ENCODE measurements at regions not wholly inside any gene's neighbourhood (a gene's known extent, or its start where the extent isn't known, plus 50 kb on each side); places are given as distances from the start of the nearest gene placed in this dataset.

- no peak for DNase-seq (ENCODE audit: extremely low spot score, unreplicated experiment)
- Mint-ChIP-seq H3K4me1 (ENCODE audit: unreplicated experiment) (no peaks in the 10 kb centered on the region), H3K9me3 (peaks cover 4% of the 10 kb centered on the region)
These were observed 103.8 kb downstream of the IER5 start for GRCh38 chr1:181192316-181192715.

GRCh38 chr1:181202986-181203555 lies 114.6 kb downstream of the IER5 start:
- TF ChIP-seq, protein P1, sequence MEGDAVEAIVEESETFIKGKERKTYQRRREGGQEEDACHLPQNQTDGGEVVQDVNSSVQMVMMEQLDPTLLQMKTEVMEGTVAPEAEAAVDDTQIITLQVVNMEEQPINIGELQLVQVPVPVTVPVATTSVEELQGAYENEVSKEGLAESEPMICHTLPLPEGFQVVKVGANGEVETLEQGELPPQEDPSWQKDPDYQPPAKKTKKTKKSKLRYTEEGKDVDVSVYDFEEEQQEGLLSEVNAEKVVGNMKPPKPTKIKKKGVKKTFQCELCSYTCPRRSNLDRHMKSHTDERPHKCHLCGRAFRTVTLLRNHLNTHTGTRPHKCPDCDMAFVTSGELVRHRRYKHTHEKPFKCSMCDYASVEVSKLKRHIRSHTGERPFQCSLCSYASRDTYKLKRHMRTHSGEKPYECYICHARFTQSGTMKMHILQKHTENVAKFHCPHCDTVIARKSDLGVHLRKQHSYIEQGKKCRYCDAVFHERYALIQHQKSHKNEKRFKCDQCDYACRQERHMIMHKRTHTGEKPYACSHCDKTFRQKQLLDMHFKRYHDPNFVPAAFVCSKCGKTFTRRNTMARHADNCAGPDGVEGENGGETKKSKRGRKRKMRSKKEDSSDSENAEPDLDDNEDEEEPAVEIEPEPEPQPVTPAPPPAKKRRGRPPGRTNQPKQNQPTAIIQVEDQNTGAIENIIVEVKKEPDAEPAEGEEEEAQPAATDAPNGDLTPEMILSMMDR (conservative IDR thresholded peaks at IDR 0.05) = no peak
- no peaks in the 10 kb centered on the region for H3K36me3 Mint-ChIP-seq
- no peak overlapping the region for H3K4me3 Mint-ChIP-seq
- H3K27me3 Mint-ChIP-seq = peaks cover 22% of the 10 kb centered on the region
- no peaks in the 10 kb centered on the region for H3K9me3 Mint-ChIP-seq
- no peak overlapping the region for H3K27ac Mint-ChIP-seq
- DNase-seq (ENCODE audit: extremely low spot score, unreplicated experiment) = peak; percentile 43
- H3K4me1 Mint-ChIP-seq (ENCODE audit: unreplicated experiment) = no peaks in the 10 kb centered on the region

More at GRCh38 chr1:181192316-181192715, 103.8 kb downstream of the IER5 start:
- Mint-ChIP-seq H3K36me3 (no peaks in the 10 kb centered on the region), H3K27ac (no peak overlapping the region), H3K27me3 (peaks cover 32% of the 10 kb centered on the region), H3K4me3 (no peak overlapping the region)
- TF ChIP-seq, protein P1 (conservative IDR thresholded peaks at IDR 0.05) = no peak

GRCh38 chr1:181204530-181204929 lies 116.0 kb downstream of the IER5 start:
- Mint-ChIP-seq H3K4me1 (ENCODE audit: unreplicated experiment) (no peaks in the 10 kb centered on the region), H3K4me3 (no peak overlapping the region)
- TF ChIP-seq, protein P1 (conservative IDR thresholded peaks at IDR 0.05) = no peak

DNA sequence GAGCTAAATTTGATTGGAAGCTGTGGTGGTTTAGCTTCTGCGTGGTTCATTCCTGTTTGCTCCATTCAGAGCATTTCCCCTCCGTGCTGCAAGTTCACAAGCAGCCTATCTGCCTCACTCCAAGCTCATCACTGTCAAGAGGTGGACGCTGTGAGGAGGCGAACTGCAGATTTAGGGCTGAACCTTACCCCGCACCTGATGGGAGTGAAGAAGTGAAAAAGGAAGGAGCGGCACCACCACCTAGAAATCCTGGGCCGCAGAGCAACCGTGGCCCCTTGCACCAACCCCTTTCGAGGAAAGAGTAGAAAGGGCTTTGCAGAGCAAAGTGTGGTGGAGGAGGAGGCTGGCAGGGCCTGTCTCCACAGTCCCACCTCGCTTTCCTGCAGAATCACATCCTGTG lies 117.4 kb downstream of the IER5 start:
- H3K36me3 Mint-ChIP-seq = no peaks in the 10 kb centered on the region
- H3K27ac Mint-ChIP-seq = no peak overlapping the region
- no peak for DNase-seq (ENCODE audit: extremely low spot score, unreplicated experiment)
- TF ChIP-seq, protein P1 (conservative IDR thresholded peaks at IDR 0.05) = no peak
- H3K27me3 Mint-ChIP-seq = peaks cover 12% of the 10 kb centered on the region
- H3K4me3 Mint-ChIP-seq = no peak overlapping the region
- H3K4me1 Mint-ChIP-seq (ENCODE audit: unreplicated experiment) = no peaks in the 10 kb centered on the region
- H3K9me3 Mint-ChIP-seq = no peaks in the 10 kb centered on the region

More at GRCh38 chr1:181204530-181204929, 116.0 kb downstream of the IER5 start:
- Mint-ChIP-seq H3K9me3 (no peaks in the 10 kb centered on the region), H3K36me3 (no peaks in the 10 kb centered on the region), H3K27ac (no peak overlapping the region), H3K27me3 (peaks cover 18% of the 10 kb centered on the region)
- DNase-seq (ENCODE audit: extremely low spot score, unreplicated experiment) = no peak

GRCh38 chr1:181206513-181206912 lies 118.0 kb downstream of the IER5 start:
- peaks cover 18% of the 10 kb centered on the region for H3K27me3 Mint-ChIP-seq
- TF ChIP-seq, protein P1 (conservative IDR thresholded peaks at IDR 0.05) = no peak
- H3K9me3 Mint-ChIP-seq = no peaks in the 10 kb centered on the region
- H3K4me1 Mint-ChIP-seq (ENCODE audit: unreplicated experiment) = no peaks in the 10 kb centered on the region
- no peak overlapping the region for H3K4me3 Mint-ChIP-seq
- H3K27ac Mint-ChIP-seq = no peak overlapping the region
- no peaks in the 10 kb centered on the region for H3K36me3 Mint-ChIP-seq
- no peak for DNase-seq (ENCODE audit: extremely low spot score, unreplicated experiment)

Measured in type B pancreatic cell (in vitro differentiated cells).